Neural progenitor cell (in vitro differentiated cells): ENCODE measurements at regions not wholly inside any gene's neighbourhood (a gene's known extent, or its start where the extent isn't known, plus 50 kb on each side); places are given as distances from the start of the nearest gene placed in this dataset.

Experiments
- DNase-seq: peaks from one replicate; pipeline ENCODE4 v3.0.0-alpha.2; 2016; ENCODE audit warnings: low spot score
- H2AFZ ChIP-seq: fragments of 200-600 bp; sonication (generic); replicated peaks from 2 replicates; pipeline ENCODE4 v1.6.1; 2016; ENCODE audit warnings: antibody characterized with exemption
- H3F3A ChIP-seq: fragments of 200-600 bp; sonication (generic); 2 replicates; pipeline ENCODE4 v1.6.1; 2016; ENCODE audit warnings: antibody characterized with exemption, low read depth
- H3K27ac ChIP-seq: fragments of 200-600 bp; sonication (generic); 2 replicates; pipeline ENCODE4 v1.5.1; 2016; ENCODE audit warnings: mild to moderate bottlenecking
- H3K27me3 ChIP-seq: fragments of 200-600 bp; sonication (generic); 2 replicates; pipeline ENCODE4 v1.6.1; 2016; ENCODE audit warnings: mild to moderate bottlenecking, moderate library complexity
- H3K36me3 ChIP-seq: fragments of 200-600 bp; sonication (generic); 2 replicates; pipeline ENCODE4 v1.5.1; 2016
- H3K4me1 ChIP-seq: fragments of 200-600 bp; sonication (generic); 2 replicates; pipeline ENCODE4 v1.6.1; 2016; ENCODE audit warnings: mixed run types
- H3K4me2 ChIP-seq: fragments of 200-600 bp; sonication (generic); 2 replicates; pipeline ENCODE4 v1.6.1; 2016
- H3K4me3 ChIP-seq: fragments of 200-600 bp; sonication (generic); 2 replicates; pipeline ENCODE4 v1.5.1; 2016
- H3K79me2 ChIP-seq: fragments of 200-600 bp; sonication (generic); 2 replicates; pipeline ENCODE4 v1.6.1; 2016; ENCODE audit warnings: low read depth
- H3K9ac ChIP-seq: fragments of 200-600 bp; sonication (generic); 2 replicates; pipeline ENCODE4 v1.6.1; 2016
- H3K9me3 ChIP-seq: fragments of 200-600 bp; sonication (generic); 2 replicates; pipeline ENCODE4 v1.5.1; 2016; ENCODE audit warnings: low read depth
- H4K20me1 ChIP-seq: fragments of 200-600 bp; sonication (generic); 2 replicates; pipeline ENCODE4 v1.6.1; 2016; ENCODE audit warnings: low read depth
- H3K27ac Mint-ChIP-seq: 3 replicates; pipeline ENCODE4 v1.8.0; 2021; ENCODE audit warnings: mixed read lengths
- H3K27me3 Mint-ChIP-seq: 2 replicates; pipeline ENCODE4 v1.8.0; 2022; ENCODE audit warnings: low read depth, mild to moderate bottlenecking, inconsistent platforms, moderate library complexity, mixed read lengths; ENCODE audit not compliant: insufficient read depth
- H3K36me3 Mint-ChIP-seq: 3 replicates; pipeline ENCODE4 v1.8.0; 2021; ENCODE audit warnings: mixed read lengths
- H3K4me1 Mint-ChIP-seq: 3 replicates; pipeline ENCODE4 v1.8.0; 2021; ENCODE audit warnings: mixed read lengths
- H3K4me3 Mint-ChIP-seq: 3 replicates; pipeline ENCODE4 v1.8.0; 2021; ENCODE audit warnings: mild to moderate bottlenecking, moderate library complexity, mixed read lengths
- H3K9me3 Mint-ChIP-seq: 3 replicates; pipeline ENCODE4 v1.8.0; 2020; ENCODE audit warnings: mixed read lengths
- EZH2 ChIP-seq: fragments of 200-600 bp; sonication (generic); IDR thresholded peaks from 2 replicates; pipeline ENCODE4 v1.6.1; 2017; ENCODE audit warnings: antibody characterized with exemption, mild to moderate bottlenecking, moderate library complexity
- EZH2phosphoT487 ChIP-seq: fragments of 200-600 bp; sonication (generic); IDR thresholded peaks from 2 replicates; pipeline ENCODE4 v1.6.1; 2017; ENCODE audit warnings: antibody characterized with exemption
- TF ChIP-seq, protein P1 (sequence below): fragments of 200-600 bp; sonication (generic); IDR thresholded peaks from 2 replicates; pipeline ENCODE4 v1.5.1; 2017; ENCODE audit warnings: antibody characterized with exemption, mild to moderate bottlenecking

DNA sequence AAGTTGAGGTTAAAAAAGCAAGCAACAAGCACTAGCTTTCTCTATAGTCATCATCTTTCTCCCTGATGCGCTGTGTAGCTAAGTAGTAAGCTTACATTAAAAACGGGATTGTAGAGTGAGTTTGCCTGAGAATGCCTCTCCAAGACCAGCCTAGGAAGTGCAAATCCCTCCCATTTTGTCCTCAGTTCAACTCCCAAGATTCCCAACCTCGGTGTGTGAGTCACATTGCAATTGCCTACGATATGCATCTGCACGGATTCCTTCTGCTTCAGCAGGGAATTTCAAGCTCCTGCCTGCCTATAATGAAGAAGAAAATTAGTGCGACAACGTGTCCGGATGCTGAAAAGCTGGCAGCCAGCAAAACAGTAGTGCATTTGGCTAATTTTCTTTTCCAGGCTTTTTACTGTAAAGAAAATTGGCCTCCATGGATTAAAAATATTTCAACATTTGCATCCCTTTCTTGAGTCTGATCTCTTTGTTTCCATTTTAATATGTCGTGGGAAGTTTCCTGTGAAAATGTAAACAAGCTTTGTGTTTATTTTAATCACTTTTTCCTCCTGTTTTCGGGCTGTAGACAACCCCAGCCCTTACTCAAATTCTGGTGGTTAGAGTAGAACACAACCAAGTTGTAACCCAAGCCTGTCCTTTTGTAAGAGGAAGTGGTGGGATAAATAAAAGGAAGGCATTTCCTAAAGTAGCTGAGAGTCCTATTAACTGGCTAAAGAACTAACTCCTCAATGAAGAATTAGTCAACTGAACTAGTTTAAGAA is 58.4 kb upstream of the TET2 start:
- H3K9ac ChIP-seq = no peak overlapping the region
- peaks cover 6% of the 10 kb centered on the region for H3K4me1 ChIP-seq
- H3K27me3 ChIP-seq = no peaks in the 10 kb centered on the region
- Mint-ChIP-seq H3K27ac (no peak overlapping the region), H3K27me3 (peaks cover 2% of the 10 kb centered on the region), H3K9me3 (no peaks in the 10 kb centered on the region), H3K4me1 (no peaks in the 10 kb centered on the region), H3K4me3 (no peak overlapping the region), H3K36me3 (no peaks in the 10 kb centered on the region)
- H3K79me2 ChIP-seq = no peaks in the 10 kb centered on the region
- no peaks in the 10 kb centered on the region for H3K36me3 ChIP-seq
- no peaks in the 10 kb centered on the region for H3K9me3 ChIP-seq
- DNase-seq = peak; percentile 7
- H4K20me1 ChIP-seq = no peaks in the 10 kb centered on the region
- TF ChIP-seq EZH2phosphoT487 (no peak), EZH2 (no peak)
- TF ChIP-seq, protein P1, sequence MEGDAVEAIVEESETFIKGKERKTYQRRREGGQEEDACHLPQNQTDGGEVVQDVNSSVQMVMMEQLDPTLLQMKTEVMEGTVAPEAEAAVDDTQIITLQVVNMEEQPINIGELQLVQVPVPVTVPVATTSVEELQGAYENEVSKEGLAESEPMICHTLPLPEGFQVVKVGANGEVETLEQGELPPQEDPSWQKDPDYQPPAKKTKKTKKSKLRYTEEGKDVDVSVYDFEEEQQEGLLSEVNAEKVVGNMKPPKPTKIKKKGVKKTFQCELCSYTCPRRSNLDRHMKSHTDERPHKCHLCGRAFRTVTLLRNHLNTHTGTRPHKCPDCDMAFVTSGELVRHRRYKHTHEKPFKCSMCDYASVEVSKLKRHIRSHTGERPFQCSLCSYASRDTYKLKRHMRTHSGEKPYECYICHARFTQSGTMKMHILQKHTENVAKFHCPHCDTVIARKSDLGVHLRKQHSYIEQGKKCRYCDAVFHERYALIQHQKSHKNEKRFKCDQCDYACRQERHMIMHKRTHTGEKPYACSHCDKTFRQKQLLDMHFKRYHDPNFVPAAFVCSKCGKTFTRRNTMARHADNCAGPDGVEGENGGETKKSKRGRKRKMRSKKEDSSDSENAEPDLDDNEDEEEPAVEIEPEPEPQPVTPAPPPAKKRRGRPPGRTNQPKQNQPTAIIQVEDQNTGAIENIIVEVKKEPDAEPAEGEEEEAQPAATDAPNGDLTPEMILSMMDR = no peak
- no peaks in the 10 kb centered on the region for H3F3A ChIP-seq
- H3K27ac ChIP-seq = no peak overlapping the region
- peak overlapping the region; percentile 92 for H2AFZ ChIP-seq
- no peak overlapping the region for H3K4me3 ChIP-seq
- peak overlapping the region; percentile 42 for H3K4me2 ChIP-seq

DNA sequence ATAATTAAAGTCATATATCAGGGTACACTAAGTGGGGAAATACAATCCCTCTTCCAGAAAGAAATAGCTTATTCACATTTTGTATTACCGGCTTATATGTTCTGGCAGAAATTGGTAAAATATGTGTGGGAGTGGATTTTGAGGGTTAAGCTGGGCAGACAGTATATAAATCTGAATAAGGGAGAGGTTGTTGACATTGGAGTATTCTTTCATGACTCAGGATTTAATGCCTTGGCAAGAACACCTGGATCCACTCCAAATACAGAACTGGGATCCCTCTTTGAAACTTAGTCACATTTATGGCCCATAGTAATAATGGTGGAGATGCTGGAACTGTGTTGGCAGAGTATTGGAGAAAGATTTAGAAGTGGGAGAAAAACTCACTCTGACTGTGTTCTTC is 54.3 kb upstream of the TET2 start:
- no peak overlapping the region for H3K27ac ChIP-seq
- H3K4me1 Mint-ChIP-seq = no peaks in the 10 kb centered on the region
- no peaks in the 10 kb centered on the region for H3K36me3 ChIP-seq
- H3K79me2 ChIP-seq = no peaks in the 10 kb centered on the region
- H3K9ac ChIP-seq = no peak overlapping the region
- H3K36me3 Mint-ChIP-seq = no peaks in the 10 kb centered on the region
- no peak for DNase-seq
- H3K27ac Mint-ChIP-seq = no peak overlapping the region
- H2AFZ ChIP-seq = no peak overlapping the region
- no peaks in the 10 kb centered on the region for H3K9me3 Mint-ChIP-seq
- peaks cover 2% of the 10 kb centered on the region for H3K27me3 Mint-ChIP-seq
- H3F3A ChIP-seq = no peaks in the 10 kb centered on the region
- peaks cover 7% of the 10 kb centered on the region for H3K9me3 ChIP-seq
- H3K4me2 ChIP-seq = no peak overlapping the region
- no peaks in the 10 kb centered on the region for H3K27me3 ChIP-seq
- TF ChIP-seq EZH2phosphoT487 = no peak
- TF ChIP-seq, protein P1 = no peak
- no peak for TF ChIP-seq EZH2
- no peak overlapping the region for H3K4me3 ChIP-seq
- H4K20me1 ChIP-seq = no peaks in the 10 kb centered on the region
- no peak overlapping the region for H3K4me3 Mint-ChIP-seq
- peaks cover 6% of the 10 kb centered on the region for H3K4me1 ChIP-seq

DNA sequence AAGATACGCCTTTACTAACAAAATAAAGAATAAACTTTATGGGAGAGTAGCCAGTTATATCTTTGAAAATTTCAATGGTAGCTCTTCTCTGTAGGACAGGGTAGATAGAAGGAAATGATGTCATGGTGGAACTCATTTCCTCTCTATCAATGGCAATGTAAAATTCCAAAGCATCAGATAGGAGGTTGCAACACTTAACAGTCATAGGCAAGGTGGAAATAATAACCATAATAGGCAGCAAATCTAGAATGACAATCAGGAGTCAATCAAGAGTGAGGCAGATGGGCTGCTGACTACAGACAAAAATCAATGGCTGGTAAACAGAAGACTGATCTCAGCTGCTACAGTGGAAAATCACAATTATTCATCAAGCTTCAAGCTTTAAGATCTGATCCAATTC is 53.9 kb upstream of the TET2 start:
- H3K9me3 Mint-ChIP-seq = no peaks in the 10 kb centered on the region
- H3K9ac ChIP-seq = no peak overlapping the region
- H3K36me3 ChIP-seq = no peaks in the 10 kb centered on the region
- H3K4me2 ChIP-seq = no peak overlapping the region
- H3K4me3 Mint-ChIP-seq = no peak overlapping the region
- no peaks in the 10 kb centered on the region for H3K79me2 ChIP-seq
- no peaks in the 10 kb centered on the region for H3K27me3 ChIP-seq
- peaks cover 2% of the 10 kb centered on the region for H3K27me3 Mint-ChIP-seq
- H3K27ac Mint-ChIP-seq = no peak overlapping the region
- H3K36me3 Mint-ChIP-seq = no peaks in the 10 kb centered on the region
- peaks cover 7% of the 10 kb centered on the region for H3K9me3 ChIP-seq
- no peak overlapping the region for H3K27ac ChIP-seq
- H2AFZ ChIP-seq = no peak overlapping the region
- DNase-seq = no peak
- TF ChIP-seq EZH2phosphoT487 (no peak), EZH2 (no peak)
- TF ChIP-seq, protein P1 = no peak
- no peaks in the 10 kb centered on the region for H4K20me1 ChIP-seq
- H3F3A ChIP-seq = no peaks in the 10 kb centered on the region
- H3K4me1 ChIP-seq = peaks cover 6% of the 10 kb centered on the region
- no peak overlapping the region for H3K4me3 ChIP-seq
- H3K4me1 Mint-ChIP-seq = no peaks in the 10 kb centered on the region
